ENCODE measurements at regions not wholly inside any gene's neighbourhood (a gene's known extent, or its start where the extent isn't known, plus 50 kb on each side); places are given as distances from the start of the nearest gene placed in this dataset.

DNA sequence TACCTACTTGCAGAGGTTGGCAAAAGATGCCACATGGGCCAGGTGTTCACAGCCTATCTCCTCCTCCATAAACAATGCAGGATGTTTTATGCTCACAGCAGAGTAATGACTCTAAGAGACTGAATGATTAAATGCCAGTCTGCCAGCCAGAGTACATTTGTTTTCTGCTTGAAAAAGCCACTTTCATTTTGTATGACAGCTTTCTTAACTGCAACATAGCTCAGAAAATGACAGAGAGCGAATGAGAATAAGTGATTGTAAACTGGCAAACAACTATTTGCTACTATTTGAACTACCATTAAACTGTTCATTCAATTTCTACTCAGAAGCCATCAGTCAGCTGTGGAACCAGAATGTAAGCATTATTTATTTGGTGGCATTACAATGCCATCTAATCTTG lies 50.6 kb upstream of the DCC start:
- DNase-seq (ENCODE audit: low spot score), result no peak
